GM21737 (cell line): ENCODE measurements at regions not wholly inside any gene's neighbourhood (a gene's known extent, or its start where the extent isn't known, plus 50 kb on each side); places are given as distances from the start of the nearest gene placed in this dataset.

Experiments used
- ATAC-seq: cut with Tn5 transposase; IDR thresholded peaks from one replicate; pipeline ENCODE4 v1.9.1; 2021; ENCODE audit warnings: mild to moderate bottlenecking, moderate library complexity; ENCODE audit not compliant: unreplicated experiment

DNA sequence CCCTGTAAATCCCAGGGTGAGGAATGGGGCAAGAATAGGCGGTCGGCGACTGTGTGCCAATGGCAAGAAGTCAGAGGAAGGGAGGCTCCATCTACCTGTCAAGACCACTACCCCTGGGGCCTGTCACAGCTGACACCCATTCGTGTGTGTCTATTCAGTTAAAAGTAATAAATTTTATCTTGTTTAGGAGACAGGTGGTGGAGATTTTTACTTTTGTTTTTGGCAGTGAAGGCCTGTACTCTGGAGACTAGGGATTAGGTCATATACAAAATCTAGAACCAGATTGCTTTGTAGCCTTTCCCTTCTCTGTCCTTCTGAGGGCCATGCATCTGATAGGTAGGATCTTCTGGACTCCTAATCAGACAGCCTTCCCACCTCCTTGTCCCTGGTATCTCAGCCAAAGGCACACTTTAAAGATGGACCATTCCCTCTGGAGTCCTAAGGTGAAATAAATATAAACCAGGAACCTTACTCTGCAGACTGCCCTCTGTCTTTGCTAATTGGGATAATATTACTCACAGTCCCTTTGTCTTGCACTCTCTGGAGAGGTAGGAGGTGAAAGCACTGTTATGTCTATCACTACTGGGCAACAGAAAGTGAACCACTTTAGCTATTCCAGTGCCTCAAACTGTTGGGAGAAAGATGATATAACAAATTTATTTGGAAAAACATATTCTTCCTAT lies 213.2 kb upstream of the ACTBL2 start:
- ATAC-seq: no peak

DNA sequence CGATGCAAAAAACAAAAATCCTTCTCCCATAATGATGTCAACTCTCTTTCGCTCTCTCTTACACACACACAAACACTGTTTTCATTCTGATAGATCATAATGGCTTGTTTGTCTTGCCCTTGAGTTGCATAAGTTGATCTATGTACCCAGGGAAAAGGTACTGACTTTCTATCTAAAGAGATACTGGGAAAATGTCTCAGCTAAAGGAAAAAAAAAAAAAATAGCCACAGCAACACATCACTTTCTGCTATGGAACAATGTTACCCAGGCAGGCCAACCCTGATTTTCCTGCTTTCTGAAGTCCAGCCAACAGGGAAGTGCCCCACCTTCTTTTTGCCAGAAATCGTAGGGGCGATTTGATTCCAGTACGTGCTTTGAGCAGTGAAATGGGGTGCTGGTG lies 212.6 kb upstream of the ACTBL2 start:
- ATAC-seq: no peak

- ATAC-seq: no peak
Measured at GRCh38 chr5:57693488-57694305, 211.1 kb upstream of the ACTBL2 start.

- no peak for ATAC-seq
Measured at GRCh38 chr5:57692582-57693487, 210.2 kb upstream of the ACTBL2 start.

DNA sequence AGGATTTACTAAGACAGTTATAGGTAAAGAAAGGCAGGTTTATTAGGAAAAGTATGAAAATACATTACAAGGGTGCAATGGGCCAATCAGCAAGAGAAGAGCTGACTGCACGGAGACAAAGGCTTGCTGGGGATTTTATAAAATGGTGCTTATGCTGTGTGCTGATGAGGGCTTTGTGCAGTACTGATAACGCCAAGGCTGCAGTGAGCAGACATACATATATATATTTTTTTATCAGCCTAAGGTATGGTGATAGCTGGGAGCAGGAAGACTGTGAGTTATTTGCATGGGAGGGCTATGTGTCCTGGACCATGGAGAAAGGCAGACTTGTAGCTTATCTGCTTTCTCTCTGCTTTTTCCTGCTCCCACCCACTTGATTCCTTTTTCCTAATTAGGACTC lies 208.1 kb upstream of the ACTBL2 start:
- ATAC-seq: no peak

DNA sequence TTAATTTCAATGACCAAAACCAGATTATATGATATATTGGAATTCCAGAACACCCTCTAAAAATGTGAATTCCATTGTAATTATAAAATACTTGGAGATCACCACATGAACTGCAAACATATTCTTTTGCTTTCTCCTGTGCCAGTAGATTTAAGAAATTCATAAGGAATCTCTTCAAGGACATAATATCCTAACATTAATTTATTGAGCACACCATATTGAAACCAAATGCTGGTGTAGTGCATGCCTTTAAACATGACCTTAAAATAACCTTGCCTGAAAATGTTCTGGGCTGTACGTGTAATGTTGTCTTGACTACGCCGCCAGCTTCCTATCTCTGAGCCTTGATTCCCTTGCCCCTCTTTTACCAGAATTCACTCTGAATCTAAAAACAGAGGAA lies 205.0 kb upstream of the ACTBL2 start:
- ATAC-seq: no peak

DNA sequence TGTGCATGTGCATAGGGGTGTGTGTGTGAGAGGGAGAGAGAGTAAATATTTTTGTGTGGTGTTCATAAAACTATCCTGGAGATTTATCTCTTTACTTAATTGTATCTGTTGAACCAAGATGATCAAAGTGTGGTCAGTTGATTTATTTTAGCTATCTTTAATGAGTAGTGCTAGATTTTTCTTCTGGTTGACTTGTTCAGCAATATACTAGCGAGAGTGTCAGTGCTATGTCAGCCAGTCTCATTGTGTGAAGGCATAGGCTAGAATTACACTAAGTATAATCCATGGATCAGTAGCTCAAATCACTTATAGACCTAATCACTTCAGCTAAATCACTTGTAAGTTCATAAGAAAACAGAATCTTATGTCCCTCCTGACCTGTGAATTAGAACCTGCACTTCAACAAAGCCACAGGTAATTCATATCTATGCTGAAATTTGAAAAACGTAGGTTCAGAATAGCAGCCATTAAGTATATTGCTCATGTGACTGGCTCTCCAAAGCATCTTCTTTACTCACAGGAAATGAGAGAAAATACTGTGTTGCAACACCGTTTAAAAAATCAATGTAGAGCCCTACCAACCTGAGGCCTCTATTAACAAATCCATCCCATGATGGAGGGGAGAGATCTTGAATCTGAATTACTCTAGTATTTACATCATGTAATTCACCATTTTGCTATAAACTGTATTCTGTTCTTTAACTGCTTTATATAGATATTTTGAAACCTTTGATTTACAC lies 203.1 kb upstream of the ACTBL2 start:
- ATAC-seq: no peak

- no peak for ATAC-seq
Measured at GRCh38 chr5:57684299-57684702, 201.7 kb upstream of the ACTBL2 start.

- no peak for ATAC-seq
Measured at GRCh38 chr5:57683036-57683630, 200.5 kb upstream of the ACTBL2 start.

DNA sequence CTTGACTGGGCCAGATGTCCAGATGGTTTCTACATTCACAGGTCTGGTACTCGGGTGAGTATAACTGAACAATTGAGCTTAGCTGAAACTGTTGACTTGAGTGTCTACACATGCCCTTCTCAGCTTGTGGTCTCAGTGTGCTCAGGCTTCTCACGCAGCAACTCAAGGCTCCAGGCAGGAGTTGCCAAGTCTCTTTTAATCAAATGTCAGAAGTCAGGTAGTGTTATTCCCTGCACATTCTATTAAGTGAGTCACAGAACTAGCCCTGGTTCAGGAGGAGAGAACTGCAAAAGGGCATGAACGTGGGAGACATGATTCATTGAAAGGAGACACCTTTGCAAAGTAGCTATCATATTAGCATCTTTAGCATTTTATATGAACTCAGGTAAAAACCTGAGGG lies 199.3 kb upstream of the ACTBL2 start:
- ATAC-seq: no peak

DNA sequence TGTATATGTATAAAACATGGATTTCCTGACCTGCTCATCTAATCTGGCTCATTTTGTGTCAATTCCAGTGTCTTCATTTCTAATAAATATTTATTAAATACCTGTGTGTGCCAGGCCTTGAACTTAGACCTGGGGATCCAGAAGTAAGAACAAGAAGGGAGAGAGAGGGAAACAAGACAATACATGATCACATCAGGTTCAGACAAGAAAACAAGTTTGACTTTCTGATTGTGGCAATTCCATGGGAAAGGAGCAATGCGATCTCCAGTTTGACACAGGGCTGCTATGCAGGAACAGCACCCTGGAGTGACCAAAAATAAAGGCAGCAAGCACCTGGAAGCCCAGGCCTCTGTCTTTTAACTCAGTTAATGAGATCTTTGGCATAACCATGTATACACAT lies 198.1 kb upstream of the ACTBL2 start:
- no peak for ATAC-seq

DNA sequence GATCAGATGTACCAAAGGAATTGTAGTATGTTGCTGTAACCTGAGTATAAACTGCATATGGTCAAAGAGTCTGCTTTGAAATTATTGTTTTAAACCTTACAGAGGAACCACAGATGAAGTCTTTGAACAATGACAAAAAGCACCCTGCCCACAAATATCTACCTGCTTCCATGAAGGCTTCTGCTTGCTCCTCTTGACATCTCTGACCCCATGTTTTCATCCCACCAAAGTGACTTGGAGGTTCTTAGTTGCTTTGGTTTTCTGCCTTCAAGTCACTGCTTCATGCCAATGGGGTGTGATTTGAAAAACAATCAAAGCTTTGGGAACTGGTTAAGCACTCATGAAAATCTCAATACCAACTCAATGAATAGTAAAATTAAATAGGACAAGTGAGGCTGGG lies 194.6 kb upstream of the ACTBL2 start:
- ATAC-seq: no peak

DNA sequence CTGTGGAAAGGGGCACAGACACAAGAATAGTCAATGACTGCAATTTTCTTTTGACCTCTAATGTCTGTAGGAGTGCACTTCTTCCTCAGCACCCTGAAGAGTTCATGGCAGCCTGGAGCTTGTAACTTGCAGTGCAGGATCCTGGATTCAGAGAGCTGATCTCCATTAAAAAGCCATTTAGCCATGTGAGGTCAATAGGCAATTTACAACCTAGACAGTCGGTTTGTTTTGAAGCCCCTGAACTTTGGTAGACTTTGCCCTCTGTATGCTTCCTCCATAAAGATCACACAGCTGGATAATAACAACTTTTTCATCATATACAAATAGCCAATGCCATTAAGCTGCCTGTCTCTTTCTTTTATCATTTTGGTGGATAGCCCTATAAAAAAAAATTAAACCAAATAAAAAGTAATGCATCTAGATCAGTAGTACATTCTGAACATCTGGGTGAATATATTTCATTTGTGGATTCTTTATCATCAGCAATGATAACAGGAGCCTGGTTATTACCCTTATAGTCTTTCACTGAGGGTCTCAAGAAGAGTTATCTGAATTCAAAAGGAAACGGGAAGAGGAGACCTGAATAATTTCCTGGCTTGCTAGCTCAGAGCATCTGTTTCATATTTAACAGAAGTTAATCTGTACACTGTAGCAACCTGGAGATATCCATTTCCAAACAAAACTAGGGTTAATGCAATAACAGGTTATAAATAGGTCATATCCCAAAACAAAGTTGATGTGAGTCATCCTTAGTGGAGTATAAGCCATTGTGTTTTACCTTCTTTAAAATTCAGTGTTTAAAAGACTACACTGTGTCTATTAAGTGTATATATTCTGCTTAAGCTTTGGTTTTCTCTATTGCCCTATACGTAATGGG lies 193.8 kb upstream of the ACTBL2 start:
- ATAC-seq: no peak

GRCh38 chr5:57675236-57675635 lies 192.6 kb upstream of the ACTBL2 start:
- ATAC-seq: no peak

DNA sequence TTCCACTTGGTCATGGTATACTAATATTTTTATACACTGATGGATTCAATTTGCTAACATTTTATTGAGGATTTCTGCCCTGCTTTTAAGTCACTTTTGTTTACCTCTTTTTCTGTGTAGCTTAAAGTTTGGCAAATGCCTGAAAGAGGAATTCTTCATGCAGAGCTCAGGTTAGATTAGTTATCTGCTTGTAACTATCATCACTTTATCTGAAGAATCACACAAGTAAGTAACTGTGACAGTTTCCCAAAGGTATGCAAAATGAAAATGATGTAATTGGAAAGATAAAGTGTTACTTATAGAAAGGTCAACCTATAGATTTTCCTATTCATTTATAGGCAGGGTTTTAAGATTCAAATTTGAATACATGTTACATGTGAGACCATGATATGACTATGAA lies 188.8 kb upstream of the ACTBL2 start:
- ATAC-seq: no peak

DNA sequence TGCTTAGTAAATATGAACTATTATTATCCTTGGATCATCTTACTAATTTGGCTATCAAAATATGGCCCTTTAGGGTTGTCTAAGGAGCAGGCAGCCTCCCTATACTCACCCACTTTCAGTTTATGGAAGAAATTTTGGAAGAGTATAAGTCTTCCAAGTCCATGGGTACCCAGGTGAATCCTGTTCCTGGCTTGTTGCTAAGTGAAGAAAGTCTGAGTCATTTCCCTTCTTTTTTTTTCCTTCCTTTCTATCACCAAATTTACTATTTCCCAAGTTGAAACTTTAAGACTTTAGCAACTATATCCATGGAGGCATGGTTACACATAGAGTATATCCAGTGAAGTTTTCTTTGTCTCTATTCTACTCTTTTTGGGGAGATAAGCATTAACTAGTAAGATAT lies 184.0 kb upstream of the ACTBL2 start:
- no peak for ATAC-seq

GRCh38 chr5:57665146-57665936 lies 182.7 kb upstream of the ACTBL2 start:
- no peak for ATAC-seq

GRCh38 chr5:57664700-57665099 lies 182.1 kb upstream of the ACTBL2 start:
- no peak for ATAC-seq

- ATAC-seq: no peak
Measured at GRCh38 chr5:57663466-57663865, 180.9 kb upstream of the ACTBL2 start.
